HEK293 (cell line): ENCODE measurements at regions not wholly inside any gene's neighbourhood (a gene's known extent, or its start where the extent isn't known, plus 50 kb on each side); places are given as distances from the start of the nearest gene placed in this dataset.

Experiments used
- CTCF ChIA-PET: fragments of 350-600 bp; formaldehyde crosslinking; extraction: SDS; loops from one replicate; lab custom pipeline; 2021; ENCODE audit warnings: antibody characterized with exemption; lab: Yijun Ruan, JAX
- POLR2A ChIA-PET: fragments of 300-600 bp; formaldehyde crosslinking; extraction: SDS; loops from one replicate; lab custom pipeline; 2020; ENCODE audit warnings: antibody characterized with exemption, inconsistent platforms; lab: Yijun Ruan, JAX
- H3K27ac ChIP-seq: fragments of 200-500 bp; sonication (Bioruptor generic); 2 replicates; pipeline ENCODE4 v1.5.1; 2014; ENCODE audit warnings: low read depth, low read length, control low read depth, inconsistent platforms; ENCODE audit errors: extremely low read depth
- H3K36me3 ChIP-seq, 2 experiments: fragments of 200-500 bp in 1 of 2; sonication (Bioruptor generic) in 1 of 2; 1 replicate in 1 of 2; 2 replicates in 1 of 2; pipeline ENCODE4 v1.5.1; 2014 to 2017; ENCODE audit warnings: inconsistent platforms in 2 of 2, low read length in 2 of 2; ENCODE audit not compliant: control insufficient read depth in 2 of 2, insufficient read depth in 1 of 2
- H3K4me1 ChIP-seq: fragments of 200-500 bp; sonication (Bioruptor generic); 2 replicates; pipeline ENCODE4 v1.5.1; 2014; ENCODE audit warnings: mild to moderate bottlenecking, low read length, inconsistent platforms; ENCODE audit not compliant: control insufficient read depth, insufficient read depth
- H3K4me3 ChIP-seq: 2 replicates; pipeline ENCODE4 v1.5.1; 2011; ENCODE audit warnings: low read depth, mild to moderate bottlenecking, control low read depth, low read length, moderate library complexity
- H3K9me3 ChIP-seq: fragments of 200-500 bp; sonication (Bioruptor generic); 2 replicates; pipeline ENCODE4 v1.5.1; 2014; ENCODE audit warnings: low read depth, low read length, inconsistent platforms; ENCODE audit not compliant: control insufficient read depth, insufficient read depth
- IKZF3 ChIP-seq: fragments of 450-650 bp; IDR thresholded peaks from 2 replicates; pipeline ENCODE4 v1.5.0; 2018; ENCODE audit warnings: missing biosample characterization, mild to moderate bottlenecking, missing genetic modification characterization, moderate library complexity
- PRDM2 ChIP-seq: fragments of 450-650 bp; formaldehyde crosslinking; IDR thresholded peaks from 2 replicates; pipeline ENCODE4 v1.5.1; 2016; ENCODE audit warnings: missing biosample characterization, missing genetic modification characterization, borderline replicate concordance
- TCF7L2 ChIP-seq: IDR thresholded peaks from 2 replicates; pipeline ENCODE4 v1.6.1; 2011; ENCODE audit warnings: low read depth, mild to moderate bottlenecking, inconsistent platforms, low read length, moderate library complexity, borderline replicate concordance
- ZFP37 ChIP-seq: fragments of 450-650 bp; formaldehyde crosslinking; IDR thresholded peaks from 2 replicates; pipeline ENCODE4 v1.5.1; 2016; ENCODE audit warnings: missing biosample characterization, missing genetic modification characterization
- ZFP41 ChIP-seq: fragments of 450-650 bp; formaldehyde crosslinking; IDR thresholded peaks from 2 replicates; pipeline ENCODE4 v1.5.1; 2016; ENCODE audit warnings: missing biosample characterization, missing genetic modification characterization, borderline replicate concordance
- ZNF148 ChIP-seq: fragments of 450-650 bp; formaldehyde crosslinking; IDR thresholded peaks from 2 replicates; pipeline ENCODE4 v1.5.0; 2017; ENCODE audit warnings: missing biosample characterization, missing genetic modification characterization, borderline replicate concordance
- ZNF202 ChIP-seq: fragments of 450-650 bp; formaldehyde crosslinking; IDR thresholded peaks from 2 replicates; pipeline ENCODE4 v1.5.1; 2016; ENCODE audit warnings: missing biosample characterization, missing genetic modification characterization, borderline replicate concordance
- ZNF214 ChIP-seq: fragments of 450-650 bp; formaldehyde crosslinking; IDR thresholded peaks from 2 replicates; pipeline ENCODE4 v1.5.1; 2017; ENCODE audit warnings: missing biosample characterization, mild to moderate bottlenecking, missing genetic modification characterization, borderline replicate concordance
- ZNF26 ChIP-seq: fragments of 450-650 bp; formaldehyde crosslinking; IDR thresholded peaks from 2 replicates; pipeline ENCODE4 v1.5.1; 2016; ENCODE audit warnings: missing biosample characterization, missing genetic modification characterization
- ZNF426 ChIP-seq: fragments of 450-650 bp; formaldehyde crosslinking; IDR thresholded peaks from 2 replicates; pipeline ENCODE4 v1.5.1; 2017; ENCODE audit warnings: missing biosample characterization, missing genetic modification characterization, mild to moderate bottlenecking, inconsistent platforms, moderate library complexity
- ZNF473 ChIP-seq: fragments of 450-650 bp; formaldehyde crosslinking; IDR thresholded peaks from 2 replicates; pipeline ENCODE4 v1.5.1; 2017; ENCODE audit warnings: missing biosample characterization, missing genetic modification characterization
- ZNF501 ChIP-seq: fragments of 450-650 bp; formaldehyde crosslinking; IDR thresholded peaks from 2 replicates; pipeline ENCODE4 v1.5.1; 2016; ENCODE audit warnings: missing biosample characterization, missing genetic modification characterization
- ZNF560 ChIP-seq: fragments of 450-650 bp; formaldehyde crosslinking; IDR thresholded peaks from 2 replicates; pipeline ENCODE4 v1.5.1; 2017; ENCODE audit warnings: missing biosample characterization, missing genetic modification characterization, borderline replicate concordance
- ZNF664 ChIP-seq: fragments of 450-650 bp; formaldehyde crosslinking; IDR thresholded peaks from 2 replicates; pipeline ENCODE4 v1.5.1; 2016; ENCODE audit warnings: missing biosample characterization, missing genetic modification characterization
- ZNF768 ChIP-seq: fragments of 450-650 bp; formaldehyde crosslinking; IDR thresholded peaks from 2 replicates; pipeline ENCODE4 v1.5.1; 2018; ENCODE audit warnings: missing biosample characterization, mild to moderate bottlenecking, missing genetic modification characterization
- ZNF777 ChIP-seq: fragments of 450-650 bp; formaldehyde crosslinking; IDR thresholded peaks from 2 replicates; pipeline ENCODE4 v1.5.1; 2017; ENCODE audit warnings: missing biosample characterization, missing genetic modification characterization, borderline replicate concordance
- ZSCAN30 ChIP-seq: fragments of 450-650 bp; IDR thresholded peaks from 2 replicates; pipeline ENCODE4 v1.5.1; 2018; ENCODE audit warnings: missing biosample characterization, mild to moderate bottlenecking, missing genetic modification characterization, moderate library complexity
- ZSCAN4 ChIP-seq: fragments of 450-650 bp; formaldehyde crosslinking; IDR thresholded peaks from 2 replicates; pipeline ENCODE4 v1.5.1; 2017; ENCODE audit warnings: missing biosample characterization, missing genetic modification characterization

GRCh38 chr12:124621296-124621660 lies 53.9 kb upstream of the NCOR2 start:
- POLR2A ChIA-PET: interaction anchor here (0.5 kb wide), 1 partner anchor 80 kb away, joined by 3 read pairs; no protein-coding TSS in a partner anchor
- Histone ChIP-seq H3K27ac (no peak overlapping the region), H3K4me3 (no peak overlapping the region), H3K9me3 (no peaks in the 10 kb centered on the region), H3K36me3 (no peaks in the 10 kb centered on the region), H3K4me1 (no peaks in the 10 kb centered on the region)
- TF ChIP-seq ZFP41 (tag by site-specific recombination): no peak
- CTCF ChIA-PET: no interaction called here

- Histone ChIP-seq H3K9me3 (no peaks in the 10 kb centered on the region), H3K36me3 (no peaks in the 10 kb centered on the region), H3K27ac (no peak overlapping the region), H3K4me3 (no peak overlapping the region), H3K4me1 (no peaks in the 10 kb centered on the region)
- no peak for TF ChIP-seq ZNF148 (tag by site-specific recombination)
- TF ChIP-seq ZNF473 (tag by site-specific recombination): no peak
- TF ChIP-seq ZNF768 (tag by site-specific recombination): no peak
- no peak for TF ChIP-seq ZNF26 (tag by site-specific recombination)
- no peak for TF ChIP-seq TCF7L2
- TF ChIP-seq ZNF560 (tag by site-specific recombination): no peak
- TF ChIP-seq ZNF214 (tag by site-specific recombination): no peak
- no peak for TF ChIP-seq IKZF3
- TF ChIP-seq ZNF426 (tag by site-specific recombination): no peak
- TF ChIP-seq ZNF202: no peak
- no peak for TF ChIP-seq ZSCAN4
- no peak for TF ChIP-seq ZFP37
- TF ChIP-seq ZNF664 (tag by site-specific recombination): no peak
- TF ChIP-seq ZNF501 (tag by site-specific recombination): no peak
- TF ChIP-seq ZSCAN30: no peak
- no peak for TF ChIP-seq ZNF777 (tag by site-specific recombination)
- no peak for TF ChIP-seq PRDM2
- POLR2A ChIA-PET: interaction anchor here (0.5 kb wide), 1 partner anchor 79 kb away, joined by 3 read pairs; no protein-coding TSS in a partner anchor
- CTCF ChIA-PET: no interaction called here
These were observed 53.3 kb upstream of the NCOR2 start for GRCh38 chr12:124620606-124621295.
